WTC11 (cell line): ENCODE measurements at regions not wholly inside any gene's neighbourhood (a gene's known extent, or its start where the extent isn't known, plus 50 kb on each side); places are given as distances from the start of the nearest gene placed in this dataset.

Source experiments
- CTCF ChIP-seq: fragments of 200-600 bp; IDR thresholded peaks from 2 replicates; pipeline ENCODE4 v1.8.0; 2022; ENCODE audit warnings: antibody characterized with exemption
- ESRRA ChIP-seq: sonication (generic); formaldehyde crosslinking; IDR thresholded peaks from 2 replicates; pipeline ENCODE4 v1.8.1; 2022; ENCODE audit warnings: mild to moderate bottlenecking, missing genetic modification reagents, borderline replicate concordance
- ETV6 ChIP-seq: sonication (generic); formaldehyde crosslinking; IDR thresholded peaks from 2 replicates; pipeline ENCODE4 v1.8.1; 2022; ENCODE audit warnings: mild to moderate bottlenecking, missing genetic modification reagents
- FOXK1 ChIP-seq: sonication (generic); formaldehyde crosslinking; IDR thresholded peaks from 2 replicates; pipeline ENCODE4 v1.8.0; 2022; ENCODE audit warnings: mild to moderate bottlenecking, moderate library complexity, missing genetic modification reagents
- FOXP4 ChIP-seq: sonication (generic); formaldehyde crosslinking; IDR thresholded peaks from 2 replicates; pipeline ENCODE4 v1.8.0; 2022; ENCODE audit warnings: mild to moderate bottlenecking, missing genetic modification reagents
- JUN ChIP-seq: sonication (generic); formaldehyde crosslinking; IDR thresholded peaks from 2 replicates; pipeline ENCODE4 v1.8.0; 2023; ENCODE audit warnings: mild to moderate bottlenecking, missing genetic modification reagents
- SMAD4 ChIP-seq: sonication (generic); formaldehyde crosslinking; IDR thresholded peaks from 2 replicates; pipeline ENCODE4 v1.8.0; 2022; ENCODE audit warnings: mild to moderate bottlenecking, missing genetic modification reagents
- STAT6 ChIP-seq: sonication (generic); formaldehyde crosslinking; conservative IDR thresholded peaks from 2 replicates; pipeline ENCODE4 v1.8.1; 2023; ENCODE audit warnings: mild to moderate bottlenecking, low read depth, missing genetic modification reagents, moderate library complexity
- USF1 ChIP-seq: sonication (generic); formaldehyde crosslinking; IDR thresholded peaks from 2 replicates; pipeline ENCODE4 v1.8.0; 2022; ENCODE audit warnings: mild to moderate bottlenecking, missing genetic modification reagents
- USF2 ChIP-seq: sonication (generic); formaldehyde crosslinking; IDR thresholded peaks from 2 replicates; pipeline ENCODE4 v1.8.1; 2023; ENCODE audit warnings: mild to moderate bottlenecking, missing genetic modification reagents, moderate library complexity
- ZMAT4 ChIP-seq: fragments of 250-450 bp; sonication (Bioruptor Pico); IDR thresholded peaks from 2 replicates; pipeline ENCODE4 v1.9.0; 2021; ENCODE audit warnings: mild to moderate bottlenecking

GRCh38 chr14:75370416-75371205 is 57.2 kb upstream of the JDP2 start:
- TF ChIP-seq USF1 (CRISPR knock-in tag), result no peak
- no peak for TF ChIP-seq CTCF
- no peak for TF ChIP-seq FOXK1
- no peak for TF ChIP-seq USF2 (CRISPR knock-in tag)
- no peak for TF ChIP-seq ESRRA
- TF ChIP-seq FOXP4 (CRISPR knock-in tag), result no peak
- no peak for TF ChIP-seq SMAD4 (CRISPR knock-in tag)
- TF ChIP-seq ETV6 (CRISPR knock-in tag), result no peak
- no peak for TF ChIP-seq JUN (CRISPR knock-in tag)
- no peak for TF ChIP-seq ZMAT4 (CRISPR knock-in tag)
- TF ChIP-seq STAT6 (CRISPR knock-in tag), result no peak
